SU-DHL-6 (cell line): ENCODE measurements at regions not wholly inside any gene's neighbourhood (a gene's known extent, or its start where the extent isn't known, plus 50 kb on each side); places are given as distances from the start of the nearest gene placed in this dataset.

Experiments used
- CTCF ChIP-seq: fragments of 200-600 bp; sonication (generic); IDR thresholded peaks from one replicate; pipeline ENCODE4 v1.5.1; 2017; ENCODE audit warnings: antibody characterized with exemption, mild to moderate bottlenecking, low read length, moderate library complexity; ENCODE audit not compliant: insufficient read depth, poor library complexity, severe bottlenecking
- EZH2phosphoT487 ChIP-seq: fragments of 200-600 bp; sonication (generic), shearing (Covaris generic); conservative IDR thresholded peaks from 2 replicates; pipeline ENCODE4 v1.6.1; 2018; ENCODE audit warnings: mild to moderate bottlenecking, antibody characterized with exemption, low read length, moderate library complexity, mixed read lengths

DNA sequence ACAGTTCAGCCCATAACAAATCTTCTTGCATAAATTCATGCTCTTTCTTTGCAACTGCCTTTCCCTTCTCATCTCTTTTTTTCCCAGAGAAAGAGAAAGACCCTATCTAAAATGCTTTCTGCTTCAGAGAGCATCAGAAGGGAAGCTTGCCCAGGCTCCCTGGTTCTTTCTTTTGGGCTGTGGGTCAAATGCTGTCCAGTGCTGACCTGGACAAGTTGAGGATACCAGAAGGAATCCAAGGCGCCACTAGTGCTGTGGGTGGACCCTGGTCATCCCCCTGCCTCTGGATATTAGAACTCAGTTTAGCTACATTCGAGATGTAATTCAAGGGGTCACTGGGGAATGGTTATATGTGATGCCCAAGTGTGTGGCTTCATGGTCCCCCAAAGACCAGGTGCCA is 411.6 kb downstream of the RPS24 start:
- TF ChIP-seq CTCF (no peak), EZH2phosphoT487 (no peak)
